ENCODE measurements at regions not wholly inside any gene's neighbourhood (a gene's known extent, or its start where the extent isn't known, plus 50 kb on each side); places are given as distances from the start of the nearest gene placed in this dataset.

- Histone ChIP-seq H3K4me3 (ENCODE audit: low read depth, low read length) (peak overlapping the region; percentile 36), H3K4me1 (peaks cover 13% of the 10 kb centered on the region), H3K9me3 (no peaks in the 10 kb centered on the region), H3K36me3 (no peaks in the 10 kb centered on the region), H3K27me3 (no peaks in the 10 kb centered on the region)
- no peak for DNase-seq
- no peak for TF ChIP-seq CTCF (IDR thresholded peaks at IDR 0.05; ENCODE audit: low read depth, low read length)
Observed at GRCh38 chr6:168158213-168158979, 79.4 kb upstream of the FRMD1 start.

DNA sequence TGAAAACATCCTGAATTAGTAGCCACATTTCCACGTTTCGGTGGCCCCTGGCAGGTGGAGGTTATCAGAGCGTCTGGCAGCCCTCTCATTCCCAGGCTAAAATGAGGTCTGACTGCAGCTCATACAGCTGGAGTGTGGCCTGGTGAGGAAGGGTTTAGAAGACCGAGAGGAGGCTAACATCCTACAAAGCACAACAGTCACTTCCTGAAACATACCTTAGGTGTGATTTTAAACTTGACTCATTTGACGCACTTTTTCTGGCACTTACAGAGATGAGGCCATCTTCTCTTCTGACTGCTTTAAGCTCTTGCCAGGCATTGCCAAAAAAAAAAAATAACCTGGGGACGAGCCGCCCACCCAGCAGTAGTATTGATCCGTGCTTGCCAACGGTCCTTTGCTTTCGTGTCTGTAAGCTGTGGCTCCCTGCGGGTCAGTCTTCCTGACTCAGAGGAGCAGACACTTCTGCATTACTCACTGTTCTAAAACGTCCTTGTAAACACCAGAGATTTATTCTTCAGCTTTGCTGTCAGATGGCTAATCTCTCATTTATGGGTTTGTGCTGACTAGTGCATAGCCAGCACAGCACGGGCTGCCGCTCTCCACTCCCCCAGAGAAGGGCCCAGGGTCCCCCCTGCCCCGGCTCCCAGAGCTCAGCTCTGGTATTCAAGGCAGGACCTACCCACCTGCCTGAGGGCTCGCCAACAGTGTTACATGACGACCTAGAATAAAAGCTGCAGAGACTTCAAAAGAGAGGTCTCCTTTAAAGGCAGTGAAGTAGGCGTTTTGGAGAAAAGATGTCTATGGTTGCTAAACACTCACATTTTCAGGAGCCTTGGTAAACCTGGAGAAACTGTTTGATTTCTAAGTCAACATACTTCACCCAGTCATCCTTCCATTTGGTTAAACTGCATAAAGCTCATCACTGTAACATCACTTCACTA lies 78.5 kb upstream of the FRMD1 start:
- DNase-seq = no peak
- peak overlapping the region; percentile 36 for H3K4me3 ChIP-seq (ENCODE audit: low read depth, low read length)
- H3K27me3 ChIP-seq = no peaks in the 10 kb centered on the region

DNA sequence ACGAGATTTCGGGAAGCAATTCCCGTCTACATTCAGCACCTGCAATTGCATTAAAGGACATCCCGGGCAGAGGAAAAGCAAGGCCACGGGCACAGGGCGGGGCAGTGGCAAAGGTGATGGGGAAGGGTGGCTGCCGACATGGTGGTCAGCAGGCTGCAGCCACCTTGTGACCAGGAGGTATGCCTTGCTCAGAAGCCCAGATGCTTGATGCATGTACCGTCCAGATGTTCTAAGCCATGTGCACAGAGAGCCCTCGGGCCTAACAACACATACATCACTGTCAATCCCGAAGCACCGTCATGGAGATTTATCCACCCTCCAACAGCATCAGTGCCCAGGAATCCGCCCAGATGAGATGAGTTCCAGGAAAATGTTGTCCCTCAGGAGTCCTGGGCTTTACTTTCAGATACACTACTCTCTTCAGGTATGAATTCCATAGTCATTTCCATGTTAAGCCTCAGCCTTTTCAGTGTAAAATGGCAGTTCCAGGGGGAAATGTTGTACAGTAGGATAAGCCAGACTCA lies 77.8 kb upstream of the FRMD1 start:
- no peaks in the 10 kb centered on the region for H3K9me3 ChIP-seq
- H3K27me3 ChIP-seq = no peaks in the 10 kb centered on the region
- H3K4me3 ChIP-seq (ENCODE audit: low read depth, low read length) = no peak overlapping the region
- TF ChIP-seq CTCF (IDR thresholded peaks at IDR 0.05; ENCODE audit: low read depth, low read length) = no peak
- H3K36me3 ChIP-seq = no peaks in the 10 kb centered on the region
- no peak for DNase-seq
- H3K4me1 ChIP-seq = peaks cover 7% of the 10 kb centered on the region; the same call in 1 of the 2 replicates

More for the DNA sequence above, 78.5 kb upstream of the FRMD1 start:
- no peaks in the 10 kb centered on the region for H3K36me3 ChIP-seq
- no peak for TF ChIP-seq CTCF (IDR thresholded peaks at IDR 0.05; ENCODE audit: low read depth, low read length)
- peaks cover 7% of the 10 kb centered on the region; the same call in 1 of the 2 replicates for H3K4me1 ChIP-seq
- H3K9me3 ChIP-seq = no peaks in the 10 kb centered on the region

- Histone ChIP-seq H3K36me3 (no peaks in the 10 kb centered on the region), H3K9me3 (no peaks in the 10 kb centered on the region), H3K27me3 (no peaks in the 10 kb centered on the region), H3K4me1 (peaks cover 7% of the 10 kb centered on the region; the same call in 1 of the 2 replicates), H3K4me3 (ENCODE audit: low read depth, low read length) (no peak overlapping the region)
- no peak for DNase-seq
- no peak for TF ChIP-seq CTCF (IDR thresholded peaks at IDR 0.05; ENCODE audit: low read depth, low read length)
Observed at GRCh38 chr6:168155821-168156741, 77.1 kb upstream of the FRMD1 start.

DNA sequence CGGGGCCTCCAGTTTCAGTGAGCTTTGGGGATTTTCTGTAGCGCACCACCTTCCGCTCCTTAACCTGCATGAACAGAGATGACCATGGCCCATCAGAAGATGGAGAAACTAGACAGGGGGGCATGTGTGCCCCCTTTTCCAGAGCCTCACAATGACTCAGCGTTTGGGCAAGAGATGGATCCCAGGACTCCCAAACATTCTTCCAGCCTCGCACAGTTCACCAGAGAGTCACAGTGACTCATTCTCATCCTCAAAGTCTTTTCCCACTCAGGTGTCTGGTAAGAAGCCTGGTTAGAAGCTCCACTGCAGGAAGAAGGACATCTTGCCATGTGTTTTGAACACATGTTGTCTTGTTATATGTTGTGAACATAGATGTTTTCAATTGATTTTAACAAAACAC lies 76.2 kb upstream of the FRMD1 start:
- no peak for DNase-seq
- no peak for TF ChIP-seq CTCF (IDR thresholded peaks at IDR 0.05; ENCODE audit: low read depth, low read length)
- H3K4me1 ChIP-seq = peaks cover 7% of the 10 kb centered on the region; the same call in 1 of the 2 replicates

More for the DNA sequence above, 76.2 kb upstream of the FRMD1 start:
- no peaks in the 10 kb centered on the region for H3K9me3 ChIP-seq
- no peak overlapping the region for H3K4me3 ChIP-seq (ENCODE audit: low read depth, low read length)
- H3K27me3 ChIP-seq = no peaks in the 10 kb centered on the region
- no peaks in the 10 kb centered on the region for H3K36me3 ChIP-seq

All from BE2C (cell line).